ENCODE measurements at regions not wholly inside any gene's neighbourhood (a gene's known extent, or its start where the extent isn't known, plus 50 kb on each side); places are given as distances from the start of the nearest gene placed in this dataset.
A peak's percentile ranks its signal among the peaks of the same experiment; 100 is the strongest.

- no peaks in the 10 kb centered on the region for H3K36me3 Mint-ChIP-seq (ENCODE audit: unreplicated experiment)
- DNase-seq (ENCODE audit: extremely low spot score, unreplicated experiment) = no peak
- TF ChIP-seq CTCF (IDR thresholded peaks at IDR 0.05) = no peak
- H3K4me3 Mint-ChIP-seq (ENCODE audit: unreplicated experiment) = no peak overlapping the region
- H3K4me1 Mint-ChIP-seq (ENCODE audit: unreplicated experiment) = peaks cover 13% of the 10 kb centered on the region
- no peaks in the 10 kb centered on the region for H3K9me3 Mint-ChIP-seq (ENCODE audit: unreplicated experiment)
- H3K27ac Mint-ChIP-seq (ENCODE audit: unreplicated experiment) = no peak overlapping the region
- H3K27me3 Mint-ChIP-seq (ENCODE audit: unreplicated experiment) = no peaks in the 10 kb centered on the region
These were observed 461.1 kb upstream of the NRP1 start for GRCh38 chr10:33795529-33795928.

- Mint-ChIP-seq H3K27me3 (ENCODE audit: unreplicated experiment) (no peaks in the 10 kb centered on the region), H3K4me1 (ENCODE audit: unreplicated experiment) (peaks cover 12% of the 10 kb centered on the region), H3K4me3 (ENCODE audit: unreplicated experiment) (no peak overlapping the region), H3K9me3 (ENCODE audit: unreplicated experiment) (no peaks in the 10 kb centered on the region), H3K27ac (ENCODE audit: unreplicated experiment) (no peak overlapping the region), H3K36me3 (ENCODE audit: unreplicated experiment) (no peaks in the 10 kb centered on the region)
- peak; percentile 1 for DNase-seq (ENCODE audit: extremely low spot score, unreplicated experiment)
- no peak for TF ChIP-seq CTCF (IDR thresholded peaks at IDR 0.05)
These were observed 460.0 kb upstream of the NRP1 start for GRCh38 chr10:33794460-33794859.

GRCh38 chr10:33793793-33794192 is 459.3 kb upstream of the NRP1 start:
- Mint-ChIP-seq H3K4me1 (ENCODE audit: unreplicated experiment) (peaks cover 11% of the 10 kb centered on the region), H3K36me3 (ENCODE audit: unreplicated experiment) (no peaks in the 10 kb centered on the region), H3K9me3 (ENCODE audit: unreplicated experiment) (no peaks in the 10 kb centered on the region), H3K27ac (ENCODE audit: unreplicated experiment) (no peak overlapping the region), H3K4me3 (ENCODE audit: unreplicated experiment) (no peak overlapping the region), H3K27me3 (ENCODE audit: unreplicated experiment) (no peaks in the 10 kb centered on the region)
- DNase-seq (ENCODE audit: extremely low spot score, unreplicated experiment) = no peak
- TF ChIP-seq CTCF (IDR thresholded peaks at IDR 0.05) = no peak

- no peaks in the 10 kb centered on the region for H3K9me3 Mint-ChIP-seq (ENCODE audit: unreplicated experiment)
- peaks cover 11% of the 10 kb centered on the region for H3K4me1 Mint-ChIP-seq (ENCODE audit: unreplicated experiment)
- H3K27me3 Mint-ChIP-seq (ENCODE audit: unreplicated experiment) = no peaks in the 10 kb centered on the region
- H3K4me3 Mint-ChIP-seq (ENCODE audit: unreplicated experiment) = no peak overlapping the region
- no peaks in the 10 kb centered on the region for H3K36me3 Mint-ChIP-seq (ENCODE audit: unreplicated experiment)
- DNase-seq (ENCODE audit: extremely low spot score, unreplicated experiment) = no peak
- no peak for TF ChIP-seq CTCF (IDR thresholded peaks at IDR 0.05)
- no peak overlapping the region for H3K27ac Mint-ChIP-seq (ENCODE audit: unreplicated experiment)
These were observed 456.8 kb upstream of the NRP1 start for GRCh38 chr10:33791272-33791660.

GRCh38 chr10:33790521-33791271 is 456.2 kb upstream of the NRP1 start:
- Mint-ChIP-seq H3K27me3 (ENCODE audit: unreplicated experiment) (no peaks in the 10 kb centered on the region), H3K27ac (ENCODE audit: unreplicated experiment) (no peak overlapping the region), H3K36me3 (ENCODE audit: unreplicated experiment) (no peaks in the 10 kb centered on the region), H3K4me1 (ENCODE audit: unreplicated experiment) (peaks cover 11% of the 10 kb centered on the region), H3K9me3 (ENCODE audit: unreplicated experiment) (peaks cover 4% of the 10 kb centered on the region), H3K4me3 (ENCODE audit: unreplicated experiment) (no peak overlapping the region)
- no peak for TF ChIP-seq CTCF (IDR thresholded peaks at IDR 0.05)
- DNase-seq (ENCODE audit: extremely low spot score, unreplicated experiment) = no peak

Data from osteocyte (in vitro differentiated cells).